GM12878 (cell line): ENCODE measurements at regions not wholly inside any gene's neighbourhood (a gene's known extent, or its start where the extent isn't known, plus 50 kb on each side); places are given as distances from the start of the nearest gene placed in this dataset.

Experiments
- ATAC-seq: fragments of 200-7000 bp; cut with Tn5 transposase; 3 replicates; pipeline ENCODE4 v1.9.1; 2020; ENCODE audit warnings: mild to moderate bottlenecking, moderate library complexity
- BruUV-seq: library from RNA; stranded (reverse); fragments of 400-500 nt; replicated peaks from 2 replicates; lab custom pipeline; 2021; lab: Mats Ljungman, UMichigan
- CTCF ChIA-PET: fragments of 300-600 bp; sonication (Branson Sonifier 250); formaldehyde crosslinking; extraction: SDS; loops from one replicate; lab custom pipeline; 2021; ENCODE audit warnings: inconsistent platforms; lab: Yijun Ruan, JAX
- POLR2A ChIA-PET: fragments of 350-600 bp; formaldehyde crosslinking; extraction: SDS; loops from one replicate; lab custom pipeline; 2021; ENCODE audit warnings: inconsistent platforms; lab: Charles Lee
- RAD21 ChIA-PET: fragments of 300-600 bp; sonication (Branson Sonifier 250); formaldehyde crosslinking; loops from one replicate; lab custom pipeline; 2023; ENCODE audit warnings: antibody characterized with exemption; ENCODE audit not compliant: unreplicated experiment; lab: Charles Lee
- SMC1A ChIA-PET: fragments of 300-600 bp; sonication (Branson Sonifier 250); formaldehyde crosslinking; loops from one replicate; lab custom pipeline; 2023; ENCODE audit not compliant: unreplicated experiment, uncharacterized antibody; lab: Charles Lee
- DNase-seq: peaks from one replicate; pipeline ENCODE4 v3.0.0-alpha.2; 2011; ENCODE audit warnings: low read depth, low spot score
- FAIRE-seq: peaks from 3 replicates; lab custom pipeline; 2011; peaks lifted over from hg19 to GRCh38; lab: Jason Lieb, UNC
- H2AFZ ChIP-seq: 2 replicates; pipeline ENCODE4 v1.6.0; 2011; ENCODE audit warnings: low read depth, low read length, control low read depth; ENCODE audit not compliant: control insufficient read depth
- H3K27ac ChIP-seq: 2 replicates; pipeline ENCODE4 v1.5.1; 2011; ENCODE audit warnings: control low read depth; ENCODE audit not compliant: control insufficient read depth, insufficient read depth
- H3K27me3 ChIP-seq, 2 experiments: replicated peaks in 1 of 2; 2 replicates each; pipeline versions ENCODE4 v1.6.0 to v1.6.1; 2011; ENCODE audit warnings: low read length in 1 of 2; ENCODE audit not compliant: control insufficient read depth in 2 of 2, insufficient read depth in 2 of 2
- H3K36me3 ChIP-seq, 2 experiments: 2 replicates each; pipeline ENCODE4 v1.5.1; 2011; ENCODE audit warnings: low read length in 1 of 2; ENCODE audit not compliant: control insufficient read depth in 2 of 2, insufficient read depth in 2 of 2
- H3K4me1 ChIP-seq: 2 replicates; pipeline ENCODE4 v1.6.1; 2011; ENCODE audit warnings: mild to moderate bottlenecking, low read length, moderate library complexity, mixed read lengths; ENCODE audit not compliant: control insufficient read depth, insufficient read depth
- H3K4me2 ChIP-seq: 2 replicates; pipeline ENCODE4 v1.6.0; 2011; ENCODE audit warnings: control low read depth; ENCODE audit not compliant: control insufficient read depth, insufficient read depth
- H3K4me3 ChIP-seq: fragments of 200-600 bp; sonication (generic); 2 replicates; pipeline ENCODE4 v1.5.1; 2016
- H3K79me2 ChIP-seq: 2 replicates; pipeline ENCODE4 v1.6.0; 2011; ENCODE audit warnings: low read length; ENCODE audit not compliant: control insufficient read depth, insufficient read depth
- H3K9ac ChIP-seq: 2 replicates; pipeline ENCODE4 v1.8.0; 2011; ENCODE audit warnings: low read length, control low read depth, mixed read lengths; ENCODE audit not compliant: control insufficient read depth, insufficient read depth
- H3K9me3 ChIP-seq: replicated peaks from 3 replicates; pipeline ENCODE4 v1.5.1; 2011; ENCODE audit warnings: mild to moderate bottlenecking, low read length; ENCODE audit not compliant: control insufficient read depth, insufficient read depth
- H4K20me1 ChIP-seq: 2 replicates; pipeline ENCODE4 v1.6.0; 2011; ENCODE audit not compliant: control insufficient read depth, insufficient read depth
- CBX3 ChIP-seq: fragments of 200-600 bp; sonication (generic); IDR thresholded peaks from 2 replicates; pipeline ENCODE4 v1.6.1; 2016; ENCODE audit warnings: low read depth, borderline replicate concordance
- LARP7 ChIP-seq: fragments of 450-650 bp; IDR thresholded peaks from 2 replicates; pipeline ENCODE4 v1.6.1; 2017; ENCODE audit warnings: mild to moderate bottlenecking
- SMAD5 ChIP-seq: IDR thresholded peaks from 2 replicates; pipeline ENCODE4 v1.6.1; 2016; ENCODE audit warnings: antibody characterized with exemption, low read depth
- SPI1 ChIP-seq: IDR thresholded peaks from 2 replicates; pipeline ENCODE4 v1.6.1; 2011; ENCODE audit warnings: low read depth, mild to moderate bottlenecking, low read length, moderate library complexity, borderline replicate concordance; ENCODE audit not compliant: insufficient read depth
- SREBF1 ChIP-seq: IDR thresholded peaks from 2 replicates; pipeline ENCODE4 v1.6.1; 2012; ENCODE audit warnings: mild to moderate bottlenecking, low read length
- STAT1 ChIP-seq: fragments of 450-650 bp; conservative IDR thresholded peaks from 2 replicates; pipeline ENCODE4 v1.6.1; 2014; ENCODE audit warnings: antibody characterized with exemption, mild to moderate bottlenecking
- TARDBP ChIP-seq: IDR thresholded peaks from 2 replicates; pipeline ENCODE4 v1.6.1; 2016; ENCODE audit warnings: borderline replicate concordance
- TCF3 ChIP-seq: IDR thresholded peaks from 2 replicates; pipeline ENCODE4 v1.6.1; 2012; ENCODE audit warnings: low read depth, mild to moderate bottlenecking, low read length, borderline replicate concordance; ENCODE audit not compliant: insufficient read depth
- WRNIP1 ChIP-seq: IDR thresholded peaks from 2 replicates; pipeline ENCODE4 v1.6.1; 2011; ENCODE audit warnings: low read depth, low read length, improper control_type of control experiment, borderline replicate concordance
- WGBS: methylation state at CpG from one replicate; pipeline ENCODE4 v1.1.6; 2016; ENCODE audit warnings: low lambda C conversion rate; ENCODE audit not compliant: insufficient replicate concordance, insufficient coverage; ENCODE audit errors: missing lambda C conversion rate; 5-methylcytosine and 5-hydroxymethylcytosine counted together
- in situ Hi-C: fragments of 300-500 bp; cut with MboI; formaldehyde crosslinking; loops from 9 replicates; pipeline ENCODE4 v1.14.3; 2018; ENCODE audit warnings: mixed read lengths
- intact Hi-C: fragments of 100-400 bp; cut with micrococcal nuclease; formaldehyde crosslinking; loops from one replicate; pipeline ENCODE4 v1.14.2; 2022; ENCODE audit not compliant: unreplicated experiment
- TF ChIP-seq, protein P1 (sequence below): fragments of 450-650 bp; IDR thresholded peaks from 2 replicates; pipeline ENCODE4 v1.6.1; 2018; ENCODE audit warnings: mild to moderate bottlenecking, low read depth, moderate library complexity; ENCODE audit not compliant: partially characterized antibody

DNA sequence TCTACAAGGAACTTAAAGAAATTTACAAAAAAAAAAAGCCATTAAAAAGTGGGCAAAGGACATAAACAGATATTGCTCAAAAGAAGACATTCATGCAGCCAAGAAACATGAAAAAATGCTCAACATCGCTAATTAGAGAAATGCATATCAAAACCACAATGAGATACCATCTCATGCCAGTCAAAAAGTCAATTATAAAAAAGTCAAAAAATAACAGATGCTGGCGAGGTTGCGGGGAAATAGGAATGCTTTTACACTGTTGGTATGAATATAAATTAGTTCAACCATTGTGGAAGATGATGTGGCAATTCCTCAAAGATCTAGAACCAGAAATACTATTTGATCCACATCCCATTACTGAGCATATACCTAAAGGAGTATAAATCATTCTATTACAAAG is 411.9 kb upstream of the MARCKS start:
- no peak for FAIRE-seq
- DNase-seq, result no peak
- ChIA-PET POLR2A (no interaction called here), CTCF (no interaction called here), RAD21 (no interaction called here), SMC1A (no interaction called here)
- Histone ChIP-seq H3K27me3 (no peaks in the 10 kb centered on the region), H2AFZ (no peak overlapping the region), H3K9me3 (no peaks in the 10 kb centered on the region), H3K36me3 (no peaks in the 10 kb centered on the region), H3K9ac (no peak overlapping the region), H3K79me2 (no peaks in the 10 kb centered on the region), H4K20me1 (no peaks in the 10 kb centered on the region), H3K4me3 (no peak overlapping the region), H3K4me1 (no peaks in the 10 kb centered on the region), H3K27ac (no peak overlapping the region), H3K4me2 (no peak overlapping the region)
- ATAC-seq, result no peak
- BruUV-seq, result no TSS peak
- intact Hi-C loops, result no loop called here
- in situ Hi-C loops, result no loop called here
- 98% methylated on average over 3 of the region's 3 CpGs for WGBS
- TF ChIP-seq WRNIP1 (no peak), TARDBP (no peak), CBX3 (no peak)

DNA sequence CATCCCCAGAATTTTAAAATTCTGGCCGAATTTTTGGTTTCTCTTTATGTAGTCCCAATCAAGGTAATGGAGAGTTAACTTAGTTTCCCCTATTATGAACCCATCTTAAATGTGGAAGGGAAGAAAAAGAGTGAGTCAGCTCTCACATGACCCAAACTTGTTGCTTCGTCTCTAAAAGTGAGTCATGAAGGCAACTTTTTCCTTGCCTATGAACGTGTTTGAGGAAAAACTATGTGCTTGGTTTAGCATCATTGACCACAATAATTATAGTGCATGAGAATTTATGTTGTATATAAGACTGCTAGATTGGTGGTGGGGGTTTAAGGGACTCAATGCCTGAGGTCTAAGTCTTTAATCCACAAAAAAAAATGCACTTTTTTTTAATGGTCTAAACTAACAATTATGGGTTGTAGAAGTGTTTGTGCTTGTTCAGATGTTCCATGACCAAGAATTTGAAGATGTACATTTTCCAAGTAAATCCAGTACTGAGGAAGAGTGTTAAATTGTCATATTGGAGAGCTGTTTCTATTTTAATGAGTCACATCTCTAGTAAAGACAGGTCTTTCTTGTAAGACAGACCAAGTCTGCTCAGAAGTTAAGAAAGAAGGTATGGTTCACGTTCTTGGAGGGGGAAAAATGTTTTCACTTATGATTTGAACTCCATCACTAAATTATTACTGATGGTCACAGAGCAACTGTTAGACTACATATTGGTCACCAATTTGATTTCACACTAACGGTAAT is 409.9 kb upstream of the MARCKS start:
- DNase-seq, result no peak
- Histone ChIP-seq H3K27me3 (no peaks in the 10 kb centered on the region), H3K9me3 (no peaks in the 10 kb centered on the region), H4K20me1 (no peaks in the 10 kb centered on the region), H2AFZ (no peak overlapping the region), H3K79me2 (no peaks in the 10 kb centered on the region), H3K4me1 (no peaks in the 10 kb centered on the region), H3K27ac (no peak overlapping the region), H3K9ac (no peak overlapping the region), H3K4me2 (no peak overlapping the region), H3K36me3 (no peaks in the 10 kb centered on the region), H3K4me3 (no peak overlapping the region)
- intact Hi-C loops, result no loop called here
- in situ Hi-C loops, result no loop called here
- TF ChIP-seq TARDBP (no peak), SPI1 (no peak), STAT1 (no peak), LARP7 (no peak), SREBF1 (no peak), TCF3 (no peak), SMAD5 (no peak)
- TF ChIP-seq, protein P1, sequence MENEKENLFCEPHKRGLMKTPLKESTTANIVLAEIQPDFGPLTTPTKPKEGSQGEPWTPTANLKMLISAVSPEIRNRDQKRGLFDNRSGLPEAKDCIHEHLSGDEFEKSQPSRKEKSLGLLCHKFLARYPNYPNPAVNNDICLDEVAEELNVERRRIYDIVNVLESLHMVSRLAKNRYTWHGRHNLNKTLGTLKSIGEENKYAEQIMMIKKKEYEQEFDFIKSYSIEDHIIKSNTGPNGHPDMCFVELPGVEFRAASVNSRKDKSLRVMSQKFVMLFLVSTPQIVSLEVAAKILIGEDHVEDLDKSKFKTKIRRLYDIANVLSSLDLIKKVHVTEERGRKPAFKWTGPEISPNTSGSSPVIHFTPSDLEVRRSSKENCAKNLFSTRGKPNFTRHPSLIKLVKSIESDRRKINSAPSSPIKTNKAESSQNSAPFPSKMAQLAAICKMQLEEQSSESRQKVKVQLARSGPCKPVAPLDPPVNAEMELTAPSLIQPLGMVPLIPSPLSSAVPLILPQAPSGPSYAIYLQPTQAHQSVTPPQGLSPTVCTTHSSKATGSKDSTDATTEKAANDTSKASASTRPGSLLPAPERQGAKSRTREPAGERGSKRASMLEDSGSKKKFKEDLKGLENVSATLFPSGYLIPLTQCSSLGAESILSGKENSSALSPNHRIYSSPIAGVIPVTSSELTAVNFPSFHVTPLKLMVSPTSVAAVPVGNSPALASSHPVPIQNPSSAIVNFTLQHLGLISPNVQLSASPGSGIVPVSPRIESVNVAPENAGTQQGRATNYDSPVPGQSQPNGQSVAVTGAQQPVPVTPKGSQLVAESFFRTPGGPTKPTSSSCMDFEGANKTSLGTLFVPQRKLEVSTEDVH, result no peak
- no peak for ATAC-seq
- no peak for FAIRE-seq
- ChIA-PET RAD21 (interaction anchor here (1.1 kb wide), 1 partner anchor 182 kb away, joined by 3 read pairs; no protein-coding TSS in a partner anchor), POLR2A (interaction anchor here (1.3 kb wide), 1 partner anchor 11 kb away, joined by 3 read pairs; no protein-coding TSS in a partner anchor), CTCF (no interaction called here), SMC1A (interaction anchor here (2.9 kb wide), 1 partner anchor 12 kb away, joined by 14 read pairs; no protein-coding TSS in a partner anchor)
- 27% methylated on average over 5 of the region's 5 CpGs for WGBS
- no TSS peak for BruUV-seq
